ENCODE measurements at regions not wholly inside any gene's neighbourhood (a gene's known extent, or its start where the extent isn't known, plus 50 kb on each side); places are given as distances from the start of the nearest gene placed in this dataset.

DNA sequence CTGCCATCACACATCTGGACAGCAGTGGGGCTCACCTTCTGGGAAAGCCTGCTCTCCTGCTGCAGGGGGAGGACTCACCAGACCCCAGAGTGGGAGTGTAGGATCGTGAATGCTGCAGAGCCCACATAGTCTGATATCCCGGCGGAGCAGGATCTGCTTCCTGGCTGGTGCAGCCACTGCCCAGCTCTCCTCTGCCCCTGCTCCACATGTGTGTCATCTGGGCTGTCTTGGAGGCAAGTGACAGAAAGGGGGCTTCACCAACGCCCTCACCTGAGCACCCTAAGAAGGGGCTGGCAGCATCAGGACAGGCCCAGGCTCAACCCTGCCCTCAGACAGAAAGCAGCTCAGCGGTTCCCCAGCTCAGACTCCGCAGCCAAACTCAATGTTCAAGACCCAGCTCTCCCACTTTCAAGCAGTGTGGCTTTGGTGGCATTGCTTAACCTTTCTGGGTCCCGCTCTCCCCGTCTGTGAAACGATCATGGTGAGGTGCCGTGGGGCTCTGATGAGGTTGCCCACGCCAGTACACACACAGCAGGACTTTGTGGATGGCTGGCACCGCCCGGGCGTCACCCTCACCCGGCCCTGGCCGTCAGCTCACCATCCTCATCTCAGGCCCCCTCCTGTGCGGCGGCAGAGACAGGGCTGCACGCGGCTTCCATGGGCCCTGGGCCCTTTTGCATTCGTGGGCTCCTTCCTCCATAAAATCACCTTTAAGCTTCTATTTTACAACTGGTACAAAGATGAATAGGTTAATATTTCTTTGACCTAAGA lies 91.0 kb upstream of the SFSWAP start:
- TF ChIP-seq, protein P1, sequence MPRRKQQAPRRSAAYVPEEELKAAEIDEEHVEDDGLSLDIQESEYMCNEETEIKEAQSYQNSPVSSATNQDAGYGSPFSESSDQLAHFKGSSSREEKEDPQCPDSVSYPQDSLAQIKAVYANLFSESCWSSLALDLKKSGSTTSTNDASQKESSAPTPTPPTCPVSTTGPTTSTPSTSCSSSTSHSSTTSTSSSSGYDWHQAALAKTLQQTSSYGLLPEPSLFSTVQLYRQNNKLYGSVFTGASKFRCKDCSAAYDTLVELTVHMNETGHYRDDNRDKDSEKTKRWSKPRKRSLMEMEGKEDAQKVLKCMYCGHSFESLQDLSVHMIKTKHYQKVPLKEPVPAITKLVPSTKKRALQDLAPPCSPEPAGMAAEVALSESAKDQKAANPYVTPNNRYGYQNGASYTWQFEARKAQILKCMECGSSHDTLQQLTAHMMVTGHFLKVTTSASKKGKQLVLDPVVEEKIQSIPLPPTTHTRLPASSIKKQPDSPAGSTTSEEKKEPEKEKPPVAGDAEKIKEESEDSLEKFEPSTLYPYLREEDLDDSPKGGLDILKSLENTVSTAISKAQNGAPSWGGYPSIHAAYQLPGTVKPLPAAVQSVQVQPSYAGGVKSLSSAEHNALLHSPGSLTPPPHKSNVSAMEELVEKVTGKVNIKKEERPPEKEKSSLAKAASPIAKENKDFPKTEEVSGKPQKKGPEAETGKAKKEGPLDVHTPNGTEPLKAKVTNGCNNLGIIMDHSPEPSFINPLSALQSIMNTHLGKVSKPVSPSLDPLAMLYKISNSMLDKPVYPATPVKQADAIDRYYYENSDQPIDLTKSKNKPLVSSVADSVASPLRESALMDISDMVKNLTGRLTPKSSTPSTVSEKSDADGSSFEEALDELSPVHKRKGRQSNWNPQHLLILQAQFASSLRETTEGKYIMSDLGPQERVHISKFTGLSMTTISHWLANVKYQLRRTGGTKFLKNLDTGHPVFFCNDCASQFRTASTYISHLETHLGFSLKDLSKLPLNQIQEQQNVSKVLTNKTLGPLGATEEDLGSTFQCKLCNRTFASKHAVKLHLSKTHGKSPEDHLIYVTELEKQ (CRISPR knock-in tag; IDR thresholded peaks at IDR 0.05), result no peak
- no peak for TF ChIP-seq ZNF140 (CRISPR knock-in tag; IDR thresholded peaks at IDR 0.05)
- TF ChIP-seq SIRT6 (IDR thresholded peaks at IDR 0.05; ENCODE audit: low read depth, low read length), result no peak
- no peak for TF ChIP-seq EZH2 (IDR thresholded peaks at IDR 0.05; ENCODE audit: borderline replicate concordance, low read depth, low read length)
- TF ChIP-seq CTCF (IDR thresholded peaks at IDR 0.05 in 2 of 3, conservative IDR thresholded peaks at IDR 0.05 in 1 of 3; ENCODE audit: insufficient read depth in 2 of 3, low read depth in 1 of 3, low read length in 3 of 3), result no peak
- no peak for TF ChIP-seq ZBTB43 (CRISPR knock-in tag; IDR thresholded peaks at IDR 0.05)
- TF ChIP-seq BRCA1 (IDR thresholded peaks at IDR 0.05), result no peak
- no peak for TF ChIP-seq BRCA1 (CRISPR knock-in tag; IDR thresholded peaks at IDR 0.05)
